WERI-Rb-1 (cell line): ENCODE measurements at regions not wholly inside any gene's neighbourhood (a gene's known extent, or its start where the extent isn't known, plus 50 kb on each side); places are given as distances from the start of the nearest gene placed in this dataset.

Source experiments
- DNase-seq: peaks from one replicate; pipeline ENCODE4 v3.0.0-alpha.2; 2020
- H3K27ac ChIP-seq: fragments of 250-450 bp; sonication (Bioruptor Pico); 2 replicates; pipeline ENCODE4 v1.5.1; 2020; ENCODE audit warnings: mild to moderate bottlenecking, moderate library complexity
- H3K27me3 ChIP-seq: fragments of 250-450 bp; sonication (Bioruptor Pico); 2 replicates; pipeline ENCODE4 v1.5.1; 2021; ENCODE audit warnings: mild to moderate bottlenecking, low read depth, moderate library complexity; ENCODE audit not compliant: insufficient read depth, severe bottlenecking
- H3K36me3 ChIP-seq: fragments of 250-450 bp; sonication (Bioruptor Pico); 2 replicates; pipeline ENCODE4 v1.5.1; 2020; ENCODE audit warnings: mild to moderate bottlenecking, moderate library complexity
- H3K4me3 ChIP-seq: 2 replicates; pipeline ENCODE4 v1.5.1; 2011; ENCODE audit warnings: low read depth, mild to moderate bottlenecking, control low read depth, low read length
- H3K9me3 ChIP-seq: fragments of 250-450 bp; sonication (Bioruptor Pico); 2 replicates; pipeline ENCODE4 v1.5.1; 2021; ENCODE audit warnings: mild to moderate bottlenecking, moderate library complexity; ENCODE audit not compliant: severe bottlenecking
- CTCF ChIP-seq: IDR thresholded peaks from 2 replicates; pipeline ENCODE4 v1.5.1; 2011; ENCODE audit warnings: low read depth, mild to moderate bottlenecking, control low read depth, inconsistent platforms, low read length

GRCh38 chr3:107959550-107960154 lies 131.2 kb downstream of the CD47 start:
- DNase-seq = no peak
- H3K4me3 ChIP-seq = no peak overlapping the region
- H3K9me3 ChIP-seq = no peaks in the 10 kb centered on the region
- no peaks in the 10 kb centered on the region for H3K27me3 ChIP-seq
- no peak for TF ChIP-seq CTCF
- H3K36me3 ChIP-seq = no peaks in the 10 kb centered on the region
- H3K27ac ChIP-seq = no peak overlapping the region

GRCh38 chr3:107958146-107958545 lies 132.7 kb downstream of the CD47 start:
- no peaks in the 10 kb centered on the region for H3K27me3 ChIP-seq
- TF ChIP-seq CTCF = no peak
- H3K9me3 ChIP-seq = no peaks in the 10 kb centered on the region
- H3K36me3 ChIP-seq = no peaks in the 10 kb centered on the region
- no peak for DNase-seq
- no peak overlapping the region for H3K27ac ChIP-seq
- H3K4me3 ChIP-seq = no peak overlapping the region

GRCh38 chr3:107956991-107957900 lies 133.6 kb downstream of the CD47 start:
- Histone ChIP-seq H3K36me3 (no peaks in the 10 kb centered on the region), H3K27ac (no peak overlapping the region), H3K4me3 (no peak overlapping the region), H3K27me3 (no peaks in the 10 kb centered on the region), H3K9me3 (no peaks in the 10 kb centered on the region)
- DNase-seq = no peak
- no peak for TF ChIP-seq CTCF

- no peaks in the 10 kb centered on the region for H3K27me3 ChIP-seq
- DNase-seq = no peak
- H3K9me3 ChIP-seq = no peaks in the 10 kb centered on the region
- no peak for TF ChIP-seq CTCF
- H3K4me3 ChIP-seq = no peak overlapping the region
- no peak overlapping the region for H3K27ac ChIP-seq
- H3K36me3 ChIP-seq = no peaks in the 10 kb centered on the region
Observed at GRCh38 chr3:107954845-107955244, 136.0 kb downstream of the CD47 start.

GRCh38 chr3:107953722-107954121 lies 137.1 kb downstream of the CD47 start:
- Histone ChIP-seq H3K9me3 (no peaks in the 10 kb centered on the region), H3K27me3 (no peaks in the 10 kb centered on the region), H3K36me3 (no peaks in the 10 kb centered on the region), H3K4me3 (no peak overlapping the region), H3K27ac (no peak overlapping the region)
- DNase-seq = no peak
- no peak for TF ChIP-seq CTCF
